ENCODE measurements at regions not wholly inside any gene's neighbourhood (a gene's known extent, or its start where the extent isn't known, plus 50 kb on each side); places are given as distances from the start of the nearest gene placed in this dataset.
"Not testable (repeated sequence)": the region's sequence is repeated elsewhere in the genome, so short reads cannot be mapped to it uniquely, and the experiment has no call there.

DNA sequence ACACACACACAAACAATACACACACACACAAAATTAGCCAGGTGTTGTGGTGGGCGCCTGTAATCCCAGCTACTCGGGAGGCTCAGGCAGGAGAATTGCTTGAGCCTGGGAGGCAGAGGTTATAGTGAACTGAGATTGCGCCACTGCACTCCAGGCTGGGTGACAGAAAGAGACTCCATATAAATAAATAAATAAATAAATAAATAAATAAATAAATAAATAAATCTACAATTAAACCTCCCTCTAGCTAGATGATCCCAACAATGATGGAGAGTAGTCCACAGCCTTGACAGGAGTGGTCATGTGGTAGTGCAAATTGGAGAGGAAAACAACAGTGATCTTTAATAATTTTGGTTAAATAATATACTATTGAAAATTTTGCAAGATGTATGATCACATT, 1739.0 kb upstream of the C9orf72 start:
- no peak for DNase-seq

DNA sequence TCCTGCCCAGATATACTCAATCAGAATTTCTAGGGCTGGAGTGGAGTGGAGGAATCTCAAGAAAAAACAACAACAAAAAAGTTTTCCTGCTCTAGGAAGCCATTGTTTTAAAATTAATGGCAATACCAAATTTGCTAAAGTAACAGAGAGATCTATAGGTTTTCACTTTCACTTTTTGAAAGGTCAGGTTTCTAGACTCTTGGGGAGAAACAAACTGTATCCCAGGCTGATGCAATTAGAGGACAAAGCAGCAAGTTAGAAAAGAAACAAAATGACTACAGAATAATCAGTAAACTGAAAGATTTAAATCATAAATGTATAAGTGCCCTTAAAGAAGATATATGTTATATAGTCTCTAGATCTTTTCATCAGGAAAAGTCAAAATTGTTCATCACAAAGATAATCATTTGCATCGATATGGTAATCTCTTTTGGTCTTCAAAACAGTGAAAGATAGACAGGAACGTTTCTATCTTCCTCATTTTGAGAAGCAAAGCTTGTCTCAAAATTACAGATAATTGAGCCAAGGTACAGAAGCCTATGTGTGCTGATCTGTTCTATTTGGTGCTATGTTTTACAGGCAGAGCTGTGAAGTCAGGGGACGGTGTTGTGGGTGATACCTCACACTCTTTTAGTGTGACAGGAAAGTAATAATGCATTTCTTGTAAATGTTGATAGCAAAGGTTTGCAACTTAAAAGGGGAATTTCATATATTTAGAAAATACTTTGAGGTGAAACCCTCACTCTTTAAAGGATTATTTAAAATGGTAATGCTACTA, 1746.6 kb upstream of the C9orf72 start:
- DNase-seq: no peak

DNA sequence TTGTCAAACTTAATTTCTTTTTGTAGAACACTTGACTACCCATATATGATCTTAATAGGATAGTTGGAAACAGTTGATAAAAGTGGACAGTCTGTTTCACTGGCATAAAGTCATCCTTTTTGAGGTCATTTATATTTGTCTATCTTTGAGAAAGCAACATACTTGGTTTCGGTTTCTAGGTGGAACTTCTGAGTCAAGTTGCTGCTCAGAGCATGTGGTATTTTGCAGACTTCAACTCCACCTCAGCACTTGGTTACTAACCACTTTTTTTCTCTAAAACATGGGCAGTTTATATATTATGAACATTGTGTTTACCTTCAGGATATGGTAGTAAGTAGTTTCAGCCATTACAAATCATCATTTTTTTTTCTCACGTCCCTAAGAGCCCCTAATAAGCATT, 1749.0 kb upstream of the C9orf72 start:
- DNase-seq: no peak

GRCh38 chr9:29325894-29326293, 1752.6 kb upstream of the C9orf72 start:
- no peak for DNase-seq

DNA sequence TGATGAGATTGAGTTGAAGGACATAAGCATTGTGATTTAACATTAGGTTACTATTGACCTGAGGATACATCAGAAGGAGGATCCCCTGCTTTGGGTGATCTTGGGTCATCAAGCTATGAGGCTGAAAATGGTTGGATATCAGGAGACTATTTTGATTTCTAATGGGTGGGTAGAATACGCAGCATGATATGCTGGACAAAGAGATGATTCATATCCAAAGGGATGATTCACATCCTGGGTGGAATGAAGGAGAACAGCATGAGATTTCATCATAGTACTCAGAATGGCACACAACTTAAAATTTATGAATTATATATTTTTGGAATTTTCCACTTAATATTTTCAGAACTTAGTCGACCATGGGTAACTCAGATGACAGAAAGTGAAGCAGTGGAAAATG, 1759.5 kb upstream of the C9orf72 start:
- DNase-seq: no peak

DNA sequence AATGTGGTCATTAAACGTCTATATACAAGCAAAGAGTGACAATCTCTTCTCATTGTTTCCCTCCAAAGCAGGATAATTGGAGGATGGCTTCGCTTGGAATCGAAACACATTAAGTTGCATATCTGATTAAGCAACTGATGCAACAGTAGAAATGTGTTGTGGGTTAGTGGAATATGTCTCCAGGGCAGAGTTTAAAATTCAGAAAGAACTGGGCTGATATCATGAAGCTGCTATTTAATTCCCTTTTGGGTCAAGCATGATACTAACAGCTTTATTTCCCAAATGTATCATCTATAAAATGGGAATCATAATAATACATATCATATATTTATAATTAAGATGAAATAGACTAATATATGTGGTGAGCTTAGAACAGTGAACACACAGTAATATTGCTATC, 1763.0 kb upstream of the C9orf72 start:
- no peak for DNase-seq

DNA sequence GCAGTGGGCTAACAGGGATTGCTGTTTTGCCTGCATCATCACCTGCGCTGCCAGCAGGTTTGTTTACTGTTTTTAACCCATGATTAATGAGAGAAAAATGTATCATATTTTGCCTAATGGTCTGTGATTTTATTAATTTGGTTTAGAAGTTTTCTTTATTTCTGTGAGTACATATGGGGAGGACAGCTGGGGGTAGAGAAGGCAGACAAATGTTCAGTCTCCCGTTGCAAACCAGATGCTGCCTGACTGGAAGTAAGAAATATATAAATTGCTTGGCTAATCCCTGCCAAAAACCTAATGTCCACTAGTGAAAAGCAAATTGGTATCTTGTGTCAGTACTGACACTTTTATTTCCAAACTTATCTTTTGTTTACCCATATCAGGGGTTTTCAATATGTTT, 1766.1 kb upstream of the C9orf72 start:
- DNase-seq: no peak

DNA sequence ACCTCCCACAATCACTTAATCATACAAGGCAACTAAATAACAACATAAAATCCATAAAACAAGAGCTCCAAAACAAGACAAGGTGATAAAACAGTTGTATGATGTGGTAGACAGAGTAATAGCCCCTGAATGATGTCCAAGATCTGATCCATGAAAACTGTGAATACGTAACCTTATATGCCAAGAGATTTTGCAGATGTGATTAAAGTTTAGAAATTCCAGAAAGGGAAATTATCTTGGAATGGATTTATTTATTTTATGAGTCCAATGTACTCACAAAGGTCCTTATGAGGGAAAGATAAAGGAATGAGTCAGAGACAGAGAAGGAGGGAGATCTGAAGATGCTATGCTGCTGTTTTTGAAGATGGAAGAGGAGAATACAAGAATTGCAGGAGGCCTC, 1775.7 kb upstream of the C9orf72 start:
- DNase-seq: no peak

- DNase-seq: no peak
These were observed 1816.1 kb upstream of the C9orf72 start for GRCh38 chr9:29389421-29389820.

DNA sequence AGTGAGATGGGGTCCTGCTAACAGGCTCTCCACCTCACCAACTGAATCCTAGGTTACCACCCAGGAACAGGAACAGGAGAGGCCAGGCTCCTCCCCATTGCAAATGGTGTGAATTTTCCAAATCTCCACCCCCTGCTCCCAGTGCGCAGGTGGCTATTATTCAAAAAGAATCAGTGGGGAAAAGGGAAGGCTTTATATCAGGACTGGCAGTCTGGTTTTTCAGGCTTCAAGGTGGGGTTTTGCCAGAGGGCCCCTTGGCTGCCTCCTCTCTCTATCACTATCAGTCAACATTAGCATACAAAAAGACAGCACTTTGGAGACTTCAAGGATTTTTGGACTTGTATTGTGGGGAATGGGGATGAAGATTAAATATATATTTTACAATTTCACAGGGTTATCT, 1817.6 kb upstream of the C9orf72 start:
- DNase-seq: no peak

GRCh38 chr9:29393064-29393463, 1819.8 kb upstream of the C9orf72 start:
- DNase-seq: no peak

GRCh38 chr9:29394855-29395254, 1821.6 kb upstream of the C9orf72 start:
- DNase-seq: no peak

GRCh38 chr9:29397148-29397547, 1823.9 kb upstream of the C9orf72 start:
- no peak for DNase-seq

DNA sequence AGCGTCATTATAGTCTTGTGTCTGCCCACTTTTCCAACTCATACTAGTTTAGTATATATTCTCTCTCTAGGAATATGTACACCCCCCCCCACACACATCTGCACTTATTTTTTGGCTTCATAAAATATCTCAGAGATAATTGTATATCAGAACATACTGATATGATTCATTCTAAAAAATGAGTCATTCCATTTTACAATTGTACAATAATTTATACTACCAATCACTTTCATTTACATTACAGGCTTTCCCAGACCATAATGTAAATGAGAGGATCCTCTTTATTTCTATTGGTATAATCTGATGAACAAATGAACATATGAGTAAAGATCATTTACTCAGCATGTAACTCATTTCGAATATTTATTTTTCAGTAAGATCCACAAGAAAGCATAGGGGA, 1842.9 kb upstream of the C9orf72 start:
- no peak for DNase-seq

DNA sequence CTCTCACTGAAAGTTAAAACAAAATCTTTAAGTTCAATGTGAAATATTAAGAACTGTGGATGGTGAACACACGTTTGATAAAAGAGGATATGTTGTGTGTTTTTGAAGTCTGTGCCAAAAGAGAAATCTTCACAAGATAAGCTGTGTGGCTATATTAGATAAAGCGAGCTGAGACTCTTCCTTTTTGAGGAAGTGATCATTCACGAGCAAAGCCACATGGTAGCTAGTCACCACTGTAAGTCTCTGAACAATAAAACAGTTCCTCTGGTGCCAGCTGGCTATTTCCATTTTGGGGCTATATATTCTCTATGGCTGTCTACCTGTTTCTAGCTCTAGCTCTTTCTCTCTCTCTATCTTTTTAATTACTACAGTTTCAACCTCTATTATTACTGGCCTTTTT, 1849.2 kb upstream of the C9orf72 start:
- no peak for DNase-seq

GRCh38 chr9:29432191-29432590, 1858.9 kb upstream of the C9orf72 start:
- no peak for DNase-seq

GRCh38 chr9:29432656-29433055, 1859.4 kb upstream of the C9orf72 start:
- DNase-seq: not testable (repeated sequence)

GRCh38 chr9:29435368-29435767, 1862.1 kb upstream of the C9orf72 start:
- DNase-seq: no peak

- DNase-seq: no peak
These were observed 1864.2 kb upstream of the C9orf72 start for GRCh38 chr9:29437526-29437925.

GRCh38 chr9:29439961-29440360, 1866.7 kb upstream of the C9orf72 start:
- DNase-seq: no peak

DNA sequence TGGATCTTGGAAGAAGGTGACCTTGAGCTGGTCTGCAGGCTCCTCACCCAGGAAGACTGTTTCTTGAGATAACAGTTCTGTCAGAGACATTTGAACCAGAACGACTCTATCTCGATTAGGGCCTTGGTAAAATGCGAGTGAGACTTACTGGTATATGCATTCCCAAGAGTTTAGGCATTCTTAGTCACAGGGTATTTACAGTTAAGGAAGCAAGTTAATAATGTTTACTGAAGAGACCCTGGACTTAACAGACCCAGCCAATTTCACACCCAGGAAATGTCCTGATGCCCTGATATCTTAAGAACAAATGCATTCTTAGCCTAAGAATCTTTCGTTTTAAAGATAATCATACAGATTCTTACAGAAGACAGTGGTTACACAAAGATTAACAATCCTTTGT, 1867.2 kb upstream of the C9orf72 start:
- no peak for DNase-seq

DNA sequence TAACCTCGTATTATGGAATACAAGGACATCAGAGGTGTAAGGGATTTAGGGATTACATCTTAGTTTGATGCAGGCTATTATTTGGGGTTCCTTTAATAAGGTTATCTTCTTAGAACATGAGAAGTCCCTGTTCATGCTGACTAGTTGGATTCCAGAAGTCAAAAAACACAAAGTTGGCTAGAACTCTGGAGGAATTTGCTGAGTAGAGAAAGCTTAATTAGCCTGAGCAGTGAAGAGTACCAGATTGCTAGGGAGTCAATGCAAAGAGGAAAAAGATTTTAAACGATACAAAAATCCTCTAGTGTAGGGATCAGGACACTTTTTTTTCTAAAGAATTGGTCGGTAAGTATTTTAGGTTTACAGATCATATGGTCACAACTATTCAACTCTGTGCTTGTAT, 1872.5 kb upstream of the C9orf72 start:
- DNase-seq: no peak

DNA sequence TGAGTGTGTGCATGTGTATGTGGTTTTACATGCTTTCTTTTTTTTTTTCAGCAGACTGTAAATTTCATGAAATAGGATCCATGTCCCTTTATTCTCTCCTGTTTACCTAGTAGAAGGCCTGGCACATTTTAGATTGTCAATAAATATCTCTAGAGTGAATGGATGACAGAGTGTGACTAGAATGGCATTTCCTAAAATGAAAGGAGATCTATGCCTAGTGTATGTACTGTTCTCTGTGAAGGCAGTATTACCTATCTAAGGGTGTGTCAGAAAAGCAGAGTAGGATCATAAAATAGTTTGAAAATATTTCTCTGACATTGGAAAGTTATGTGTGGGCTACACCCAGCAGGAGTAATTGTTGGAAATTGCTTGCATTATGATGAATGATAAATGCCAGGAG, 1876.0 kb upstream of the C9orf72 start:
- DNase-seq: no peak

- not testable (repeated sequence) for DNase-seq
These were observed 1877.1 kb upstream of the C9orf72 start for GRCh38 chr9:29450343-29450875.

- no peak for DNase-seq
These were observed 1883.7 kb upstream of the C9orf72 start for GRCh38 chr9:29456940-29457339.

Data from CD4-positive, alpha-beta T cell treated with Interleukin-15 for 1 hour (primary cell).